Stromal cell of bone marrow (primary cell): ENCODE measurements at regions not wholly inside any gene's neighbourhood (a gene's known extent, or its start where the extent isn't known, plus 50 kb on each side); places are given as distances from the start of the nearest gene placed in this dataset.
"Not testable (repeated sequence)": the region's sequence is repeated elsewhere in the genome, so short reads cannot be mapped to it uniquely, and the experiment has no call there.

Experiments
- DNase-seq: peaks from one replicate; pipeline ENCODE4 v3.0.0-alpha.2; 2012; ENCODE audit warnings: low read depth

DNA sequence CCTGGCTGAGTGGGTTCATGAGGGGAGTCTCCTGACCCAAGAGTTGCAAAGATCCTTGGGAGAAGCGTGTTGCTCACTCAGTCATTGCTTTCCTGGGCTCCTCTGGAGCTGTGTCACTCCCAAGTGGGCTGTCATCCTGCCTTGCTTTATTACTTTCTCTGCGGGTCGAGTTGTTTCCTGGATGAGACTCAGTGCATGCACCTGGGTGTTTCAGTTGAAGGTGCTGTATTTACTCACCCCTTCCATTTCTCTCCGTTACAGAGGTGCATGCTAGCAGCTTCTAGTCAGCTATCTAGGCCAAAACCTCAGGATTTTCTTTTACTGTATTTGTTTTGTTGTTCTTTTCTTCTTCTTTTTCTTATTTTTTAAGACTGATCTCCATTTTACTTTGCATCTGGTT is 785.5 kb upstream of the EDIL3 start:
- no peak for DNase-seq

DNA sequence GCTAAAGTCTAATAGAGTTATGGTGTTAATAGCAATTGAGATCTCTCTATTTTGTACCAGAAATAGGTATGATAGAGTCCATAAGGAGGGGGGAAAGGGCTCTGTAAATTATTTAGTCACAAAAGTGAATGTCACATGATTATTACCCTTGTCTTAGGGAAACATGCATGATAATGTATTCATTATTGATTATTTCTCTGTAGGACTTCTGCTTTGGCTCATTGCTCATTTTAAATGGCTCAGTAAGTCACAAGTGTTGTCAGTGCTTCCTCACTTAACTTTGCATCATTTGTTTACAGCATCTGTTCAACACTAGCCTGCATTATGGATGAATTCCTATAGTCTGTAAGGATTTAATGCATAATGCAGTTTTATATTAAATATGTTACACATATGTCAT is 788.8 kb upstream of the EDIL3 start:
- no peak for DNase-seq

DNA sequence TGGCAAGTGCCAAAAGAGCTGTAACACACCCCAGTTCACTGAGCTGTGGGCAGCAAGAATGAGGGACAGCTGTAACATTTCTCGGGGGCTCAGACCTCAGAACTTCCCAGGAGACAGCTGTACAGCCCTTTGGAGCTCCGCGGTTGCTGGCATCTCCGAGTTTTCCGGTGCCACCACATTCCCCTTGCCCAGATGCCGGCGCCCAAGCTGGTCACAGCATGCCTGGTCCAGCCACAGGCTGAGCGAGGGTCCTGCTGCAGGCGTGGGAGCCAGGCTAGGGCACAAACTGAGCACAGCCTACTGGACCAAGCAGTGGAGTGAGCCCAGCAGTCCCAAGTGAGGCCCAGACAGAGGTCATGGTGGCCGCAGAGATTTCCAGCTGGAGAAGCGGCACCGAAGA is 797.7 kb upstream of the EDIL3 start:
- no peak for DNase-seq

DNA sequence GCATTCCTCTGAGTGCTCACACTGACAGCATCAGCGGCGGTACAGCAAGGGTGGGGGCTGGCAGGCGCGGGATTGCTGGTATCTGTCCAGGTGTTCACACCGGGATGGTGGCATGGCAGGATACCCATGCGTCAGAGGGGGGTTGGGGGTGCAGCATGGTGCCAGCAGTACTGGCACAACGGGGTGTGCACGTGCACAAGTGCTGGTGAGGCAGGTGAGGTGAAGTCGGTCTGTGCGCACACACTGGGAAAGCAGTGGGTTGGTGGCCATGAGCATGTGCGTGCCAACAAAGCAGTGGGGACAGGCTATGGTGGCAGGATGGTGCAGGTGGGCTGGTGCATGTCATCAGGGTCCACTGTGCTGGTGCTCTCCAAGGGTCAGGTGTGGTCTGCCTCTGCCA is 819.6 kb upstream of the EDIL3 start:
- DNase-seq, result no peak

- no peak for DNase-seq
Measured at GRCh38 chr5:85205430-85205829, 820.8 kb upstream of the EDIL3 start.

GRCh38 chr5:85225388-85225787 is 840.7 kb upstream of the EDIL3 start:
- DNase-seq, result no peak

DNA sequence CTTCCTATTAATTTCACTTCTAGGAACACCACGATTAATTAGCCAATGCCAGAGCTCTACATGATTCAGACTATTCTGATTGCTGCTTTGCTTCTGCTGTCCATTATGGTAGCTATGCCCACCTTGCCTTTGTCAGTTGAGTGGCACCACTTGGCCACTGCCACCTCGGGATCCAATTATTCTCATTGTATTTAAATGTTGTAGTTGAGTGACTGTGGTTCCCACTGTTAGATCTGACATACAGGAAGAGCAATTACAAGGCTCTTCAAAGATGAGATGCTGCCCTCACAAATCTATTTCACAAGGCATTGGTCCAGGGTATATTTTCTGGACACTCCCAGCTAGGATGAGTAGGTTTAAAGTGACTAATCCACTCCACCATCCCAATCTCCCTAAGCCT is 864.5 kb upstream of the EDIL3 start:
- DNase-seq, result no peak

GRCh38 chr5:85263125-85263524 is 878.4 kb upstream of the EDIL3 start:
- DNase-seq, result no peak

DNA sequence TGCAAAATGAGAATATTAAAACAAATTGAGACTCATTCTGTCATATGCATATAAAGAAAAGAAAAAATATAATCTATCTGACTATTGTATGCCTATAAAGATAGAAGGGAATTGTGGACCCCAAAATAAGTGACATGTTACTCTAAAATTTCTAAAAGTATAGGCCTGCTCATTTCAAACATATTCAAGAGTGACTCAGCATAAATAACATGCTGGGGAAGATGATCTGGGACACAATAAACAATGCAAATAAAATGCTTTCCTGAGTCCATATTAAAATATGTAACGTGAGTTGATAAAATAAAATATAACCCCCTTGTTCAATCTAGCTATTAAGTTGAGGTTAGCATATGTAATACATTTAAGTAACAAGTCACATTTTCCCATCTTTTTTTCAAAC is 882.0 kb upstream of the EDIL3 start:
- DNase-seq, result no peak

DNA sequence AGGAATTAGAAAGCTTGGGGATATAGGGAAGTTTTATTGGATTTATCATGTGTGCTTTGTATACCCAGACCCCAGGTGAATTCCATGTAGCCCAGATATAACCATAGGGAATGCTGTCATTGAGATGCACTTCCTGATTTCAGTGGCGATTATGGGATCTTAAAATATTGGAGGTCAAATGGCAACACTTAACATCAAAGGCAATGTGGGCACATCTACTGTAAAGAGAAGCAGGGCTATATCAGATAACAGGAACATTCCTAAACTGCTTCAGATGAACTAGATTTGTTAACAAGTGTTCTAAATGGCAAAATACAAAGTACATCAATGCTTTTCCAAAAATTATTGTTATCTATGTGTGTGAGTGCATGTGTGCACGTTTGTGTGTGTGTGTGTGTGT is 883.5 kb upstream of the EDIL3 start:
- no peak for DNase-seq

DNA sequence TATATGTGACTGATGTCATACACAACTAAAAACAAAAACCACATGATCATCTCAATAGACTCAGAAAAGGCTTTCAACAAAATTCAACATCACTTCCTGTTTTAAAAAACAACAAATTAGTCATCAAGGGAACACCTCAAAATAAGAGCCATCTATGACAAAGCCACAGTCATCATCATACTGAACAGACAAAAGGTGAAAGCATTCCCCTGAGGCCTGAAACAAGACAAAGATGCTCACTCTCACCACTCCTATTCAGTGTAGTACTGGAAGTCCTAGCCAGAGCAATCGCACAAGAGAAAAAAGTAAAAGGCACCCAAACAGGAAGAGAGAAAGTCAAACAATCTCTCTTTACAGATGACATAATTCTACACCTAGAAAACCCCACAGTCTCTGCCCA is 893.5 kb upstream of the EDIL3 start:
- no peak for DNase-seq

- DNase-seq, result no peak
Measured at GRCh38 chr5:85288914-85289313, 904.2 kb upstream of the EDIL3 start.

- peak; percentile 5 for DNase-seq
Measured at GRCh38 chr5:85293145-85293785, 908.6 kb upstream of the EDIL3 start.

- DNase-seq, result no peak
Measured at GRCh38 chr5:85304524-85304923, 919.8 kb upstream of the EDIL3 start.

DNA sequence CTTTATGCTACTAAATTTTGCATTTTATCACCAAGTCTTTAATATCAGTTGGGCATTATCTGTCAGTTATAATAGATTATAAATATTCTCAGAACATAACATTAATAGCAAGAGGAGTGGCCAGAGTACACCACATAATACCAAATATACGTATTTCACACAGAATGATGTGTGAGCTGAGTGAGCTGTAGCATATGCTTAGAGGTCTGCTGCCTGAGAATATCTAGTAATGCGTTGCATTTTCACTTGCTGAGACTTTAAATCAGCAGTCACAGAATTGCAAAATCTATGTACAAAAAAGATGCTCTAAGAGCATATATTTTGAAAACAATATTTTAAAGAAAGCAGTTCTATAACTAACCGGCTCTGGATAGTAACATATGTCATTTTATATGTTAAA is 921.1 kb upstream of the EDIL3 start:
- no peak for DNase-seq

DNA sequence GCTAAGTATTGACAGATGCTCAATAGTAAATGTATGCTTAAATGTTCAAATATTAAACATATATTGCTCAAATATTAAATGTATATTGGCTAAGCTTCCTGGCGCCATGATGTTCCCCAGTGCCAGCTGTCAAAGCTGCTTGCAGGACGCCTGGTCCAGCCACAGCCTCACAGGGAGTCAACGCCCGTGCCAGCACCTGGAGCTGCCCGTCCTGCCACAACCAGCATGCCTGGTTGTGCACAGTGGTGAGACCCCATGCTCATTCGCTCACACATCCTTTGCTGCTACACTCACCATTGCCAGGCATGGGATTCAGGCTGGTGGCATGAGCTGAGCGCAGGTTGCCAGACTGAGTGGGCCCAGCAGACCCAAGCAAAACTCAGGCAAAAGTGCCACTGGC is 926.9 kb upstream of the EDIL3 start:
- no peak for DNase-seq

DNA sequence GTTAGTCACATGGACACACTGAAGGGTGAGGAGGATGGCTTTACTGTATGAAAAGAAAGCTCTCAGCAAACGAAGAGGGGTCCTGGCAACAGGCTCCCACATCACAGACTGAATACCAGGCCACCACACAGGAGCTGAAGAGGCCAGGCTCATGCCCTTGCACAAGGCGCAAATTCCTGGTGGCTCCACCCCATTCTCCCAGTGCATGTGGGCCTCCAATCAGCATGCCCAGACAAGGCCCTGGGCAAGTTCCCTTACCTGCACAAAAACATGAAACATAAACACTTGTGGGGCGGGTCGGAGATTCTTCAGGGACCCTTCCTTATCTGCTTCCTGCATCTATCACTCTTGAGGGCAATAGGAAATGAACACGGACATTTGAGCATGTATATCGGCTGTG is 935.8 kb upstream of the EDIL3 start:
- no peak for DNase-seq

- no peak for DNase-seq
Measured at GRCh38 chr5:85333276-85333675, 948.6 kb upstream of the EDIL3 start.

DNA sequence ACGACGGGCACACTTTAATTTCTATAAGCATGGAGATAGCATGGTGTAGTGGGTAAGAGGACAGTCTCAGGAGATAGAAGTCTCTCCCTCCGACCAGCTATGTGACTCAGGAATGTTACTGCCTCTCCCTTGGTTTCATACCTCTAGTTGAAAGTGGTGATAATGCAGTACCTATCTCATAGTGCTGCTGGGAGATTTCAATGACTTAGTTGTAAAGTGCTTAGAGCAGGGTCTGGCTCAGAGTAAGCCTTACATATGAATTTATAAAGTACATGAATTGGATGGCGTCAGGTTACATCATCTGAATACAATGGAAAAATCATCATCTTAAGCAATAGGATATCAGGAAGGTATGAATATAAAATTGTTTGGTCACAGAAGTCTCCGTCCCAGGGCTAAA is 952.8 kb upstream of the EDIL3 start:
- no peak for DNase-seq

DNA sequence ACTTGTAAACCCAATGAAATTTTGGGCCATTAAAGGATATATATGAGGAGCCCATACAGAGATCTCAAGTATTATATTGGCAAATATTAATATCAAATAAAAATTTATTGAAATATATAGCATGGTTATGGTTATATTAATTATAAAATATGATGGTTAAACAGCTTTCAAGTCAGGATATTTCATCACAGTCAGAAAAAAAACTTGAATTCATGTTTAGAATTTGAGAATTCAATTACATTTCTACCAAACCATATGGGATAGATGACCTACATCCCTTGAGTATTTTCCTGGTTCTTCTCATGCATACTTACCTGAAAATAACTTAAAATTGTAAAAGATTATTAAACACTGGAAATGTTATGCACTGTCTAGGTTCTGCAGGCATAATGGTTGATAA is 956.1 kb upstream of the EDIL3 start:
- no peak for DNase-seq

DNA sequence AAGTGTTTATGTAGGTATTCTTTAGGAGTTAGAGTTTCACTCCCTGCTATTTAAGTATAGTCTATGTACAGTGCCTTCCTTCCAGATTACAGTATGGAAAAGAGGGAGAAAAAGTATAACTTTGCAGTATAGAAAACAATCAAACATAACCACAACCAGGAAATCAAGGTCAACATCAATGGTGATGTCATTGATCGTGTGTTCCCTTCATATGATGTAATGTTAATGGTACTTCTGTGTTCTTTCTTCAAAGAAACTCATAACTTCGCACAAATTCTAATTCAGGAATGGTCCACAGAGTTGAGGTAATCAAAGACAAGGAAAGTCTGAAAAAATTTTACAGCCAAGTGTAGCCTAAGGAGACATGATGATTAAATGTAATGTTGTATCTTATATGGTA is 961.1 kb upstream of the EDIL3 start:
- no peak for DNase-seq

GRCh38 chr5:85357309-85357708 is 972.6 kb upstream of the EDIL3 start:
- no peak for DNase-seq

- DNase-seq, result no peak
Measured at GRCh38 chr5:85375525-85375924, 990.8 kb upstream of the EDIL3 start.

DNA sequence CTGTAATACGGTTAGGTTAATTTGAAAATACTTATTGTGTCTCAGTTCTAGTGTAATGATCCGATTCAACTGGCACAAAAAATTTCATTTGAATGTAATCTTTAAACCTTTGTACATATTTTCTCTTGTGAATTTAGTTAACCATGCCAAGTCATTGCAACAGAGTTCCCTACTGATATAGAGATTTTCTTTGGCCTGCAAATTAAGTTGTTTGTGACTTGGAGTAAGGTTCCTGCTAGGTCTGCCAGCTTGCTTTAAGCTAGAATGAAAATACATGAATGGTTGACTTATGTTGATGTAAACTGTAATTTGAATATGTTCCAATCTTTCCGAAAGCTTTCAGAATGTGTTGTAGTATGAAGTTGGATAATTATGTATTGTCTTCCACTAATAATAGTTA is 1004.1 kb upstream of the EDIL3 start:
- no peak for DNase-seq

DNA sequence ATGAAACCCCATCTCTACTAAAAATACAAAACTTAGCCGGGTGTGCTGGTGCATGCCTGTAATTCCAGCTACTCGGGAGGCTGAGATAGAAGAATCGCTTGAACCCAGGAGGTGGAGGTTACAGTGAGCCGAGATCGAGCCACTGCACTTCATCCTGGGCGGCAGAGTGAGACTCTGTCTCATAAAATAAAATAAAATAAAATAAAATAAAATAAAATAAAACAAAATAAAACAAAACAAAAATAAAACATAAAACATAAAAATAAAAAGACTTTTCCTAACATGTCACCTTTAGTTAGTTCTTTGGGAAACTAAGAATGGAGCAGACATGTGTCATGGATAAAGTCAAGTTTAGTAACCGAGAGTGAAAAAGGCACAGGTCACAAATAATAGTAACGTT is 1007.6 kb upstream of the EDIL3 start:
- not testable (repeated sequence) for DNase-seq
